ENCODE measurements at regions not wholly inside any gene's neighbourhood (a gene's known extent, or its start where the extent isn't known, plus 50 kb on each side); places are given as distances from the start of the nearest gene placed in this dataset.

DNA sequence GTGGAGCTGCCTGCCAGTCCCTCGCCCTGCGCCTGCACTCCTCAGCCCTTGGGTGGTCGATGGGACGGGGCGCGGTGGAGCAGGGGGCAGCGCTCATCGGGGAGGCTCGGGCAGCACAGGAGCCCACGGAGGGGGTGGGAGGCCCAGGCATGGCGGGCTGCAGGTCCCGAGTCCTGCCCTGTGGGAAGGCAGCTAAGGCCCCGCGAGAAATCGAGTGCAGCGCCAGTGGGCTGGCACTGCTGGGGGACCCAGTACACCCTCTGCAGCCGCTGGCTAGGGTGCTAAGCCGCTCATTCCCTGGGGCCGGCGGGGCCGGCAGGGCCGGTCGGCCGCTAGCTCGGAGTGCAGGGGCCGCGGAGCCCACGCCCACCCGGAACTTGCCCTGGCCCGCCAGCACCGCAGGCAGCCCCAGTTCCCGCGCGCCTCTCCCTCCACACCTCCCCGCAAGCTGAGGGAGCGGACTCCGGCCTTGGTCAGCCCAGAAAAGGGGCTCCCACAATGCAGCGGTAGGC is 565.9 kb upstream of the NRG3 start:
- H3K4me3 ChIP-seq (replicated peaks; ENCODE audit: low read depth, low read length), result no peak overlapping the region
- no peak for DNase-seq (ENCODE audit: low read depth)
- TF ChIP-seq CTCF (IDR thresholded peaks at IDR 0.05; ENCODE audit: low read length, missing control alignments), result no peak

DNA sequence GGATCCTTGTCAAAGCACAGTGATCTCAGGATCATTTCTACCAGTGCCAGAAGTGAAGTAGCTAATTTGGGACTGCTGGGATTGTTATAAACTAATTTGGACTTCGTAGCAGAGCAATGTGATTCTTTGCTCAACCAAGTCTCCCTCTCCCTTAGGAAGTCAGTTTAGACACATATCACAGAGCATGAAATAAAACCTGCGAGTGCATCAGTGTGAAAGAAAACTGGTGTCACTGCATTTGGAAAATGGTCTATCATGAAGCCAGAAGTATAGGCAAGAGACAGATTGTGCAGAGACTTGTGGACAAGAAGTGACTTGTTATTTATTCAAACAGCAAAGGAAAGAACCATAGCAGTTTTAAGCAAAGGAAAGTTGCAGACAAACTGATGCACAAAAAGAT is 560.5 kb upstream of the NRG3 start:
- no peak for TF ChIP-seq CTCF (IDR thresholded peaks at IDR 0.05; ENCODE audit: low read length, missing control alignments)
- no peak for DNase-seq (ENCODE audit: low read depth)
- no peak overlapping the region for H3K4me3 ChIP-seq (replicated peaks; ENCODE audit: low read depth, low read length)

GRCh38 chr10:81315026-81315425 is 560.0 kb upstream of the NRG3 start:
- H3K4me3 ChIP-seq (replicated peaks; ENCODE audit: low read depth, low read length), result no peak overlapping the region
- TF ChIP-seq CTCF (IDR thresholded peaks at IDR 0.05; ENCODE audit: low read length, missing control alignments), result no peak
- no peak for DNase-seq (ENCODE audit: low read depth)

DNA sequence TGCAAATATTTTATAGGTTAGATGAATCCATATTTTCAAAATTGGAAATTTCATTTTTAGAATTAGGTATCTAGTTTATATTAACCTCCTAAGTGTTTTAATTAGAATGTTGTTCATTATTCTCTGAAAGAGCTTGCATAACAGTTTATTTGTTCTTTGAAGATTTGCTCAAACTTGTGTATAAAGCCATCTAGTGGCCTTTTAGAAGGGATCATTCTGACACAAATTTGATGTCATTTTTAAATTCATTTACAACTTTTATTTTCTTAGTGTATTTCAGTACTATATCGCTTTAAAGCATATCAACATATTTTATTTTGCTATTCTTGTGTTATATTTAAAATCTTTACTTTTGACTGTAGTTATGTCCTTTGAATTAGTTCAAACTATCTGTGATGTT is 527.0 kb upstream of the NRG3 start:
- no peak for TF ChIP-seq CTCF (IDR thresholded peaks at IDR 0.05; ENCODE audit: low read length, missing control alignments)
- no peak for DNase-seq (ENCODE audit: low read depth)

DNA sequence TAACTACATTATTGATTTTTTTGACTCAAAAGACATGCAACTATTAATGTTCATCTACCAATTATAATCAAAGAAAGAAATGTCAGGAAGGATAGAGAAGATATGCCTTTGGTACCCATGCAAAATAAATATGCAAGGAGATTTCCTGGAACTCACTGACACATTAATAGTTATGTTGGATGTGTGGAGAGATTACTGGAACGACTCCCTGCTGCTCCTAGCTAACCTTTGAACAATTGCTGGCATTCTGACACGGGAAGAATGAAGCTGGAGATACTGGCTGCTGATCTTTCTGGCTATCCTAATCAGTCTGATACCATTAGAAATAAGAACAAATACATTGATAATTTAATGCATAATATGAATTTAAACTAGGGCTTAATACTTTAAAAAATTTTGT is 507.9 kb upstream of the NRG3 start:
- H3K4me3 ChIP-seq (replicated peaks; ENCODE audit: low read depth, low read length), result no peak overlapping the region
- TF ChIP-seq CTCF (IDR thresholded peaks at IDR 0.05; ENCODE audit: low read length, missing control alignments), result no peak
- DNase-seq (ENCODE audit: low read depth), result no peak

More for the DNA sequence above, 527.0 kb upstream of the NRG3 start:
- H3K4me3 ChIP-seq (replicated peaks; ENCODE audit: low read depth, low read length), result no peak overlapping the region

GRCh38 chr10:81386817-81387216 is 488.2 kb upstream of the NRG3 start:
- no peak for DNase-seq (ENCODE audit: low read depth)
- TF ChIP-seq CTCF (IDR thresholded peaks at IDR 0.05; ENCODE audit: low read length, missing control alignments), result no peak

GRCh38 chr10:81403451-81403850 is 471.5 kb upstream of the NRG3 start:
- no peak overlapping the region for H3K4me3 ChIP-seq (replicated peaks; ENCODE audit: low read depth, low read length)
- DNase-seq (ENCODE audit: low read depth), result no peak
- TF ChIP-seq CTCF (IDR thresholded peaks at IDR 0.05; ENCODE audit: low read length, missing control alignments), result no peak

More at GRCh38 chr10:81386817-81387216, 488.2 kb upstream of the NRG3 start:
- H3K4me3 ChIP-seq (replicated peaks; ENCODE audit: low read depth, low read length), result no peak overlapping the region
